GM19328 (cell line): ENCODE measurements at regions not wholly inside any gene's neighbourhood (a gene's known extent, or its start where the extent isn't known, plus 50 kb on each side); places are given as distances from the start of the nearest gene placed in this dataset.
"Not testable (repeated sequence)": the region's sequence is repeated elsewhere in the genome, so short reads cannot be mapped to it uniquely, and the experiment has no call there.

Experiments used
- ATAC-seq: cut with Tn5 transposase; IDR thresholded peaks from one replicate; pipeline ENCODE4 v1.9.1; 2021; ENCODE audit warnings: mild to moderate bottlenecking, moderate library complexity; ENCODE audit not compliant: unreplicated experiment

GRCh38 chrX:97995834-97996233 lies 1112.1 kb downstream of the RPA4 start:
- ATAC-seq = no peak

DNA sequence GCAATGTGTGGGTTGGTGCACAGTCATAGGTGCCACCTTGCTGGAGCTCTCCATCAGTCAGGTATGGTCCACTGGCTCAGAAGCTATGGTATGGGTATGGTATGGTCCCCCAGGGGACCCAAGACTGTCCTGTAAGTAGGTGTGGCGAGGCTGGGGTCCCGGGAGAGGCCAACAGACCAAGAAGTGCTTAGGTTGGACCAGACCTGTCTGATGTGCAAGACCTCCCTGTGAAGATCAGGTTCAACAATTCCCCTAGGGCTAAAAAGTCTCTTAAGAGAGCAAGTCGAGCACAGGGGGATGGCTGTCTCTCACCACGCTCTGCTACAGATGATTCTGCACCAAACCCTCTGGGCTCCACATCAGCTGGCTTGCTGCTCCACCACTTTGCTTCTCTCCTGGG lies 1145.0 kb downstream of the RPA4 start:
- no peak for ATAC-seq

DNA sequence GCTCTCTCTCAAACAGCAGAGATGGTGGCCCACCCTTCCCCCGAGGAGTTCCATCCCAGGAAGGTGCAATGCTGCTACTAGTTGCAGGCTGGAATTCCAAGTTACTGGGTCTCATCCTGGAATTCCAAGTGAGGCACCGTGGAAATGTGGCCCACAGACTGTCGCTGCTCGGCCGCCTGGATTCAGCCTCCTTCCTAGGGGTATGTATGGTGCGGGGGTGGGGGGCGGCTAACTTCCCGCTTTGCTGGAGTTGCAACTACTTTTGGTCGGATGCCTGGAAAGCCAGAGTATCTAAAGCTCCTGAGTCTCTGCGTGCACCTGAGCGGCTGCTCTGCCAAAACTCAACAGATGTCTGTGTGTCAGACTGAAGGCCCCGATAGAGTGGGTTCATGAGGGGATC lies 1146.2 kb downstream of the RPA4 start:
- ATAC-seq = no peak

GRCh38 chrX:98057176-98057575 lies 1173.5 kb downstream of the RPA4 start:
- ATAC-seq = no peak

- ATAC-seq = no peak
Measured at GRCh38 chrX:98065151-98065550, 1181.4 kb downstream of the RPA4 start.

- no peak for ATAC-seq
Measured at GRCh38 chrX:98067611-98068010, 1183.9 kb downstream of the RPA4 start.

DNA sequence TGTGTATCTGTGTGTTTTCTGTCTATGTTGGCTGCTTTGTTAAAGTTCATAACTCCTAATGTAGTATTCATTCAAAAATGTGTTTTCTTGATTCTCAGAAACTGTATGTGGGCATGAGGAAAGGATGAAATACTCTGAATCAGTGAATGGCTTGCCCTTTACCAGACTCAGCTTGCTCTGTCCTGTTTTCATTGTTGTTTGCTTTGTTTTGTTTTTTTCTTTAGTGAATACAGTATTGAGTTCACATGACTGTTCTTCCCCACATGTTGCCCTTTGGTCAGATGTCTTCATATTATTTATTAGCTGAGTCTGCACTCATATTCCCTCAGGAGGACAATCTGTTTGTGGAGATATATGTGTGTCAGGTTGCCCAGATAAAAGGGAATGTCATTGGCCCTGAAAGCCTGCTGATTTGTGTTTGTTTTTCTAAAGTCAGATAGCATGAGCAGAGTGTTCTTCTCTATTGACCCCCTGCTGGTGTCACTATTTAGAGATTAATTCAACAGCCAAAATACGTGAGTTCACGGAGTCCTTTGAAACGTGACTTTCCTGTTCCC lies 1184.4 kb downstream of the RPA4 start:
- no peak for ATAC-seq

GRCh38 chrX:98071331-98071730 lies 1187.6 kb downstream of the RPA4 start:
- ATAC-seq = no peak

GRCh38 chrX:98077440-98077839 lies 1193.7 kb downstream of the RPA4 start:
- no peak for ATAC-seq

DNA sequence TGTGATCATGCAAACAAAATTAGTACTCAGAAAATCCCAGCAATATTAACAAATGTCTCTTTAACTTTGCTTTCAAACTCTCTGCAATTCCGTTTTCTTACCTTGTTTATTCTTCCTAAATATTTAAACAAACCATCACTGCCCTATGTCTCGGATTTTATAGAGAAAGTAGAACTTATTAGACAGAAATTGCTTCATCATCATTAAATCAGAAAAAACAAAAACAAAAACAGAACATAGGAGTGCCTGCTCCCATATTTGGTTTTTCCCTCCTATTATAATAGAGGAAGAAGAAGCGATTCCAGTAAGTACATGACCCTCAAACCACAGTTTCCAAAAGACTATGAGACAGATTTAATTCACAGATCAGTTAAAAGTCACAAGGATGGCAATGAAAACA lies 1228.0 kb downstream of the RPA4 start:
- no peak for ATAC-seq

- no peak for ATAC-seq
Measured at GRCh38 chrX:98114021-98114420, 1230.3 kb downstream of the RPA4 start.

DNA sequence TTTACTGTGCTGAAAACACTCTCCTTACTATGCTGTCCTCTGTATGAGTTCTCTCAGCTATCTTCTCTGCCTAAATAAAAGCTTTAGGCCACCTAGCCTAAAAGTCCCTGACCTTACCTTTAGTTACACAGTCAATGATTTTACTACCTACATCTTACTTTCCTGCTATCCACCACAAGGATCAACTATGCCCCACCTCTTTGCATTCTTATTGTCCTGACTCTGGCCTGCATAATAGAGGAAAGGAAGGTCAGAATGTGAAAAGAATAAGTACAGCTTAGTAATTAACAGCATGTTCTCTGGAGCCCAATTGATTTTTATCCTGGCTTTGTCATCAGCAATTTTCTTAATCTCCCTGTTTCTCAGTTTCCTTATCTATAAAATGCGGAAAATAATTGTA lies 1257.8 kb downstream of the RPA4 start:
- no peak for ATAC-seq

DNA sequence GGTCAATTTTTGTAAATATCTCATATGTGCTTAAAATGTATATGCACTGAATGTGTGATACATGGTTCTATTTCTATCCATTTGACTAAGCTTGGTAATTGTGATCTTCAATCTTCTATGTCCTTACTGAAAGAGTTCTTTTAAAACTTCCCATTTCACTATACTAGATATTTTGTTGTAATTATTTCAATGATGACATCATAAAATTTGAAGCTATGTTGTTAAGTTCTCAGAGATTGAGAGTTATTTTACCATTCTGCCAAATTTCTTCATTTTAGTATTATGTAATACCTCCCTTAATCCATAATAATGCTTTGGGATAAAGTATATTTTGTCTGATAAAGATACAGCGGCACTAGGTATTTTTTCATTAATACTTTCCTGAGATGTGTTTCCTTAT lies 1307.3 kb downstream of the RPA4 start:
- ATAC-seq = no peak

DNA sequence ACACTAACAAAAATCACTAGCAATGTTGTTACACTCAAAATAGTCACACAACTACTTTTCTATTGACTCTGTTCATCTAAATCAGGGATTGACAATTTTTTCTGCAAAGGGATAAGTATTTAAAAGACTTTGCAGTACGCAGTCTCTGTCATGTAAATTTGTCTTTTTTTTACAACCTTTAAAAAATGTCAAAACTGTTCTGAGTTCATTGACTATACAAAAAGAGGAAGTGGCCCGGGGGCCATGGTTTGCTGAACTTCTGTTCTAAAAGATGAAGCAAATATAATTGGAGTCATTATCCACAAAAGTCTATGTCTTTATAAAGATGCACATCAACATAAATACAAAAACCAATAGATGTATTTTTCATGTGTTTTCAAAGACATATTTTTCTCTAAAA lies 1310.3 kb downstream of the RPA4 start:
- ATAC-seq = no peak

DNA sequence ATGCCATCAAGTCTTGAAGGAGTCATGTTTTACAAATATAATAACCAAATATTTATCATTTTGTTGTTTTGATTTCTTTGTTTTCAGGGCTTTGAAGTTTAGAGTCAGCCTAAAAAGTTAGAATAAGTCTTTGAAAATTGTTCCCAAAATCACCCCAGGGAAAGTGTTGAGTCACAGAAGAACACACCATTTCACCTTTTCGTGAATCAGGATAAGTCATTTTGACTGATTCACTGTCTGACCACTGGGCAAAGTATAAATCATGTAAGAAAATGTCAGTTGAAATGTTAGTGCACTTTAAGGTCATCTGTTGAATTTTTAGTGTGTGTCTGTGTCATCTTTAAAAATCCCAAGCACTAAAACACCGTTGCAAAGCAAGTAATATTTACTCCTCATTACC lies 1320.1 kb downstream of the RPA4 start:
- ATAC-seq = no peak

GRCh38 chrX:98207947-98208346 lies 1324.2 kb downstream of the RPA4 start:
- no peak for ATAC-seq

DNA sequence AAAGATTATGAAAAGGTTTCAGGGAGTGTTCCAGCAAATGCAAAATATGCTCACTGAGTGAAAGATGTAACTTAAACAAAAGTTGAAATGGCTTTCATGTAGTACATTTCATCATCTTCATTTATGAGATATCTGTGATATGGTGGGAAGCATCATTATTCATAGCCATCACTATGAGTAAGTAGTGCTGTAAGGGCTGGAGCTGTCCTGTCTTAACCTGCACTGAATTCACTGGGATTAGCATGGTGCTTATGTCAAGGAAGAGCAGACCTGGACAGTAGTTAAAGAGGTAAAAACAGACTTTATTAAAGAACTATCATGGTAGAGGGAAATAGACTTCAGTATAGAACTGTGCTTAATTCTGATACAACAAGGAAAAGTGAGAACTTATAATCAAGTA lies 1347.3 kb downstream of the RPA4 start:
- ATAC-seq = no peak

DNA sequence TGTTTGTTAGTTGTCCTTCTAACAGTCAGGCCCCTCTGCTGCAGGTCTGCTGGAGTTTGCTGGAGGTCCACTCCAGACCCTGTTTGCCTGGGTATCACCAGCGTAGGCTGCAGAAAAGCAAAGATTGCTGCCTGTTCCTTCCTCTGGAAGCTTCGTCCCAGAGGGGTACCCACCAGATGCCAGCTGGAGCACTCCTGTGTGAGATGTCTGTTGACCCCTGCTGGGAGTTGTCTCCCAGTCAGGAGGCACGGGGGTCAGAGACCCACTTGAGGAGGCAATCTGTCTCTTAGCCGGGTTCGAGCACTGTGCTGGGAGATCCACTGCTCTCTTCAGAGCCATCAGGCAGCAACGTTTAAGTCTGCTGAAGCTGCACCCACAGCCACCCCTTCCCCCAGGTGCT lies 1356.4 kb downstream of the RPA4 start:
- ATAC-seq = not testable (repeated sequence)

DNA sequence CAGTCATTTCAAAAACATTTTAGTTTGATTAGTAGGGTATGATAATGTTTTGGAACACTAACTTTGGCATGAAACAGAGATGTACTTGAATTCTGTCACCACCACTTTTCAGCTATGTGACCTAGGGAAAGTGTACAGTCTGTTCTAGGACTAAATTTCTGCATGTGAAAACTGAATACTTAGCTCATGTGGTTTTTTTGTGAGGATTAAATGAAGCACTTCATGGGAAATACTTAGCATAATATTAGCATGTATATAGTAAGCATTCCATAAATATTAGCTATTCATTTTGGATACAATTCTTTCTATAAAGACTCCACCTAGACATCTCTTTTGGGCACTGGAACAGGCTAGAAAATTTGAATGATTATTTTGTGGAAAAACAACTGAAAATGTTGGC lies 1379.4 kb downstream of the RPA4 start:
- no peak for ATAC-seq

- ATAC-seq = no peak
Measured at GRCh38 chrX:98289726-98290125, 1406.0 kb downstream of the RPA4 start.

- no peak for ATAC-seq
Measured at GRCh38 chrX:98294310-98294709, 1410.6 kb downstream of the RPA4 start.

DNA sequence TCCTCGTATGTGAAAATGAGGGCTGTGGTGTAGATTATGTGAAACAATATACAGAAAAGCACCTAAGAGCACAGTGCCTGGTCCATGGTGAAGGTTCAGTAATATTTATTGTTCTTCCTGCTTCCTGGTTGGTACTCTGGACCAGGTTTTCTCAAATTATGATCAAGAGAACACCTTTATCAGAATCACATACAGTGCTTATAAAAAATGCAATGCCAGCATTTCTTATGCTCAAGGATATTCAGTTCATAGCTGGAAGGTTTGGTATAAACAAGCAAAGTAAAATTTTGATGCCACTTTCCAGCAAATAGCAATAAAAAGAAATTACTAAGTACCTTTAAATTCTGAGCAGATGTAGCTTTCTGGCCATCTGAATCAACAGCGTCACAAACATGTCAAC lies 1412.4 kb downstream of the RPA4 start:
- no peak for ATAC-seq

GRCh38 chrX:98299785-98300184 lies 1416.1 kb downstream of the RPA4 start:
- ATAC-seq = no peak

GRCh38 chrX:98300536-98300935 lies 1416.8 kb downstream of the RPA4 start:
- not testable (repeated sequence) for ATAC-seq
